Endothelial cell (in vitro differentiated cells): ENCODE measurements at regions not wholly inside any gene's neighbourhood (a gene's known extent, or its start where the extent isn't known, plus 50 kb on each side); places are given as distances from the start of the nearest gene placed in this dataset.
"Not testable (repeated sequence)": the region's sequence is repeated elsewhere in the genome, so short reads cannot be mapped to it uniquely, and the experiment has no call there.

Experiments used
- DNase-seq: peaks from one replicate; pipeline ENCODE4 v3.0.0; 2021; ENCODE audit warnings: low spot score
- H3K27ac Mint-ChIP-seq: one replicate; pipeline ENCODE4 v1.8.0; 2021; ENCODE audit warnings: mixed read lengths, inconsistent platforms; ENCODE audit not compliant: unreplicated experiment
- H3K27me3 Mint-ChIP-seq: one replicate; pipeline ENCODE4 v1.8.0; 2021; ENCODE audit warnings: mild to moderate bottlenecking, moderate library complexity, mixed read lengths, inconsistent platforms; ENCODE audit not compliant: unreplicated experiment
- H3K36me3 Mint-ChIP-seq: one replicate; pipeline ENCODE4 v1.8.0; 2021; ENCODE audit warnings: mild to moderate bottlenecking, low read depth, mixed read lengths, inconsistent platforms; ENCODE audit not compliant: unreplicated experiment
- H3K4me1 Mint-ChIP-seq: one replicate; pipeline ENCODE4 v1.8.0; 2021; ENCODE audit warnings: mild to moderate bottlenecking, mixed read lengths, inconsistent platforms; ENCODE audit not compliant: unreplicated experiment
- H3K4me3 Mint-ChIP-seq: one replicate; pipeline ENCODE4 v1.8.0; 2021; ENCODE audit warnings: mild to moderate bottlenecking, mixed read lengths, inconsistent platforms; ENCODE audit not compliant: unreplicated experiment
- H3K9me3 Mint-ChIP-seq: one replicate; pipeline ENCODE4 v1.8.0; 2021; ENCODE audit warnings: mixed read lengths, inconsistent platforms; ENCODE audit not compliant: unreplicated experiment
- CTCF ChIP-seq: fragments of 200-600 bp; sonication (generic); IDR thresholded peaks from one replicate; pipeline ENCODE4 v1.5.0; 2021; ENCODE audit warnings: antibody characterized with exemption; ENCODE audit not compliant: unreplicated experiment

- H3K27me3 Mint-ChIP-seq, result peaks cover 3% of the 10 kb centered on the region
- no peaks in the 10 kb centered on the region for H3K36me3 Mint-ChIP-seq
- no peak overlapping the region for H3K27ac Mint-ChIP-seq
- H3K4me3 Mint-ChIP-seq, result no peak overlapping the region
- no peaks in the 10 kb centered on the region for H3K9me3 Mint-ChIP-seq
- DNase-seq, result no peak
- peaks cover 17% of the 10 kb centered on the region for H3K4me1 Mint-ChIP-seq
- TF ChIP-seq CTCF, result no peak
Observed at GRCh38 chr12:67891596-67891995, 97.7 kb upstream of the IFNG-AS1 start.

- no peak for DNase-seq
- H3K27ac Mint-ChIP-seq, result no peak overlapping the region
- peaks cover 3% of the 10 kb centered on the region for H3K27me3 Mint-ChIP-seq
- TF ChIP-seq CTCF, result no peak
- no peaks in the 10 kb centered on the region for H3K36me3 Mint-ChIP-seq
- H3K9me3 Mint-ChIP-seq, result no peaks in the 10 kb centered on the region
- H3K4me1 Mint-ChIP-seq, result peaks cover 17% of the 10 kb centered on the region
- no peak overlapping the region for H3K4me3 Mint-ChIP-seq
Observed at GRCh38 chr12:67892259-67893021, 96.8 kb upstream of the IFNG-AS1 start.

- Mint-ChIP-seq H3K4me3 (no peak overlapping the region), H3K36me3 (no peaks in the 10 kb centered on the region), H3K27ac (no peak overlapping the region), H3K27me3 (peaks cover 3% of the 10 kb centered on the region), H3K9me3 (no peaks in the 10 kb centered on the region), H3K4me1 (peaks cover 17% of the 10 kb centered on the region)
- no peak for DNase-seq
- TF ChIP-seq CTCF, result no peak
Observed at GRCh38 chr12:67893022-67893580, 96.1 kb upstream of the IFNG-AS1 start.

GRCh38 chr12:67900418-67900817 lies 88.8 kb upstream of the IFNG-AS1 start:
- not testable (repeated sequence) for DNase-seq, H3K4me1 Mint-ChIP-seq, H3K4me3 Mint-ChIP-seq, H3K27me3 Mint-ChIP-seq, H3K27ac Mint-ChIP-seq, H3K9me3 Mint-ChIP-seq, H3K36me3 Mint-ChIP-seq

GRCh38 chr12:67909091-67909531 lies 80.1 kb upstream of the IFNG-AS1 start:
- no peak for DNase-seq
- no peaks in the 10 kb centered on the region for H3K36me3 Mint-ChIP-seq

More at GRCh38 chr12:67909091-67909531, 80.1 kb upstream of the IFNG-AS1 start:
- H3K27ac Mint-ChIP-seq, result no peak overlapping the region
- no peak for TF ChIP-seq CTCF
- no peaks in the 10 kb centered on the region for H3K4me1 Mint-ChIP-seq
- H3K4me3 Mint-ChIP-seq, result no peak overlapping the region
- H3K9me3 Mint-ChIP-seq, result no peaks in the 10 kb centered on the region
- no peaks in the 10 kb centered on the region for H3K27me3 Mint-ChIP-seq
